Gastroesophageal sphincter (tissue), 3 donors: ENCODE measurements at regions not wholly inside any gene's neighbourhood (a gene's known extent, or its start where the extent isn't known, plus 50 kb on each side); places are given as distances from the start of the nearest gene placed in this dataset.

ENCODE experiments used
- POLR2A ChIP-seq, 2 donors: fragments of 450-650 bp; IDR thresholded peaks; one replicate each; pipeline ENCODE4 v1.6.1; 2017; ENCODE audit warnings: antibody characterized with exemption in 2 of 2, mild to moderate bottlenecking in 2 of 2, moderate library complexity in 1 of 2
- TF ChIP-seq, protein P1 (sequence below), 4 experiments: fragments of 200-600 bp in 2 of 4; fragments of 450-650 bp in 2 of 4; sonication (generic) in 1 of 4; IDR thresholded peaks; one replicate each; pipeline ENCODE4 v1.5.1; 2017 to 2019; ENCODE audit warnings: antibody characterized with exemption in 4 of 4, mild to moderate bottlenecking in 2 of 4, moderate library complexity in 2 of 4

DNA sequence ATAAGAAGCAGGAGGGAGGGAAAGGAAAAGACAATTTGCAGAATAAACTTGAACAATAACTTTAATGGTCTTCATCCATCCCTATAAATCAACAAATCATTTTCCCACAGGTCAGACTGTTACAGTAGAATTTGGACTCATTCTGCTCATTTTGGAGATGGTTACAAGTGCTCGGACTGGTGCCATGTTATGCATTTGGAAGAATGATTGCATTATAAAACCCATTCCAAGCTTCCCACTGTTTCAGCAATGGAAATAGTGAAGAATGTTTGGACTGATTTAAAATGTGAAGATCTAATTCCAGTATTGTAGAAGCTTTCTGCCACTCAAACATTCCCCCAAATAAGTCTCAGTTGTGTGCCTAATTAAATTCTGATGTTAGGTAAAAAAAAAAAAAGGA is 99.7 kb upstream of the ZEB1 start:
- TF ChIP-seq POLR2A (IDR thresholded peaks at IDR 0.05), result no peak
- TF ChIP-seq, protein P1, sequence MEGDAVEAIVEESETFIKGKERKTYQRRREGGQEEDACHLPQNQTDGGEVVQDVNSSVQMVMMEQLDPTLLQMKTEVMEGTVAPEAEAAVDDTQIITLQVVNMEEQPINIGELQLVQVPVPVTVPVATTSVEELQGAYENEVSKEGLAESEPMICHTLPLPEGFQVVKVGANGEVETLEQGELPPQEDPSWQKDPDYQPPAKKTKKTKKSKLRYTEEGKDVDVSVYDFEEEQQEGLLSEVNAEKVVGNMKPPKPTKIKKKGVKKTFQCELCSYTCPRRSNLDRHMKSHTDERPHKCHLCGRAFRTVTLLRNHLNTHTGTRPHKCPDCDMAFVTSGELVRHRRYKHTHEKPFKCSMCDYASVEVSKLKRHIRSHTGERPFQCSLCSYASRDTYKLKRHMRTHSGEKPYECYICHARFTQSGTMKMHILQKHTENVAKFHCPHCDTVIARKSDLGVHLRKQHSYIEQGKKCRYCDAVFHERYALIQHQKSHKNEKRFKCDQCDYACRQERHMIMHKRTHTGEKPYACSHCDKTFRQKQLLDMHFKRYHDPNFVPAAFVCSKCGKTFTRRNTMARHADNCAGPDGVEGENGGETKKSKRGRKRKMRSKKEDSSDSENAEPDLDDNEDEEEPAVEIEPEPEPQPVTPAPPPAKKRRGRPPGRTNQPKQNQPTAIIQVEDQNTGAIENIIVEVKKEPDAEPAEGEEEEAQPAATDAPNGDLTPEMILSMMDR (IDR thresholded peaks at IDR 0.05), result no peak
